GM18909 (cell line): ENCODE measurements at regions not wholly inside any gene's neighbourhood (a gene's known extent, or its start where the extent isn't known, plus 50 kb on each side); places are given as distances from the start of the nearest gene placed in this dataset.

Source experiments
- ATAC-seq: cut with Tn5 transposase; IDR thresholded peaks from one replicate; pipeline ENCODE4 v1.9.1; 2021; ENCODE audit warnings: mild to moderate bottlenecking; ENCODE audit not compliant: unreplicated experiment, poor library complexity

DNA sequence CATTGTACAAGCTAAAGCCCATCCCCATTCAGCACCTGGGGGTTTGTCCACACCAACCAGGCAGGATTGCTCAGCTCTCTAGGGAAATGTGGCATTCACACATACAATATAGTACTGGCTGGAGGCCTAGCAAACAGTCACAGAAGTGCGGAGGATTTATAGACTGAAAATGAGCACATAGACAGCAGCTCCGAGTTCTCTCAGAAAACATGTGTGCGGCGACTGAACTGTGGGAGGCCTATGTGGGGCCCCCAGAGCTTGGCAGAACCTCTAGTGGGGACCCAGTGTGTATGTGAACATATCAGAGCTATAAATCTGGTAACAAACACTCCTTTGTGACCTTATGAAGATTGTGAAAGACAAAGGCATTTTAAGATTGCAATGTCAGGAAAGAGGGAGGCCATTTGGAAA is 431.1 kb downstream of the DTWD2 start:
- no peak for ATAC-seq

DNA sequence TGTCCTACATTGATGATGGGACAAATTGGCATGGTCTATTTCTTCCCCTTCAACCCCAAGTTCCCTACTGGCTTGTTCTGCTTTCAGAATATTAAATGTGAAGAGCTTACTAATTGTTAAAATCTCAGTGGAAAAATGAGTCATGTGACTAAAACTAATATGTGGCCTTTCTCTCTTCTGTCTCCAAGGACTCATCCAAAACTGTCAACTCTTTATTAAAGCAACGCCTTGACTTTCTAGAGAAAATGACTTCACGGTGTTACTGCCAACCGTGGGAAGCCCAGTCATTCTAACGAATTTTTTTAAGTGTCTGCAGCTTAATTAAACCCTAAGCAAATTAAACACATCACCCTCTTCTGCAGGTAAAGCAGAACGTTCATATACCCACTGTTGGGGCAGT is 431.6 kb downstream of the DTWD2 start:
- no peak for ATAC-seq

- no peak for ATAC-seq
These were observed 432.6 kb downstream of the DTWD2 start for GRCh38 chr5:118555727-118556126.

- ATAC-seq, result no peak
These were observed 433.4 kb downstream of the DTWD2 start for GRCh38 chr5:118554981-118555380.

DNA sequence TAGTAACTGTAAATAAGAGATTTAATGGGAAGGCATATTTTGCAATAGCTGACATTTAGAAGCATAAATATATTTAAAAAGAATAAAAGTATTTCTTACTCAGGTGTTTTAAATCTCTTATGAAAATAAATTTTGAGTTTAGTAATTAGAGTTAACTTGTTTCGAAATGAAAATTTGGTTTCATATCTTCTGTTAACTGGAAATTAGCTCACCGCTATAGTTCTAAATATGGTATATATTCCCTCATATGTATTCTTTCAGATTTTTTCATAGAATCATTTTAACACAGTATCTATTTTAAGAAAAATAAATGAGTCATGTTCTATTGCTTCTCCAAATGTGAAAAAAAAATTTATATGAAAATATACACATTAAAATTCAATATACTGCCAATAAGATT is 434.1 kb downstream of the DTWD2 start:
- ATAC-seq, result no peak

- no peak for ATAC-seq
These were observed 434.7 kb downstream of the DTWD2 start for GRCh38 chr5:118553662-118554061.

DNA sequence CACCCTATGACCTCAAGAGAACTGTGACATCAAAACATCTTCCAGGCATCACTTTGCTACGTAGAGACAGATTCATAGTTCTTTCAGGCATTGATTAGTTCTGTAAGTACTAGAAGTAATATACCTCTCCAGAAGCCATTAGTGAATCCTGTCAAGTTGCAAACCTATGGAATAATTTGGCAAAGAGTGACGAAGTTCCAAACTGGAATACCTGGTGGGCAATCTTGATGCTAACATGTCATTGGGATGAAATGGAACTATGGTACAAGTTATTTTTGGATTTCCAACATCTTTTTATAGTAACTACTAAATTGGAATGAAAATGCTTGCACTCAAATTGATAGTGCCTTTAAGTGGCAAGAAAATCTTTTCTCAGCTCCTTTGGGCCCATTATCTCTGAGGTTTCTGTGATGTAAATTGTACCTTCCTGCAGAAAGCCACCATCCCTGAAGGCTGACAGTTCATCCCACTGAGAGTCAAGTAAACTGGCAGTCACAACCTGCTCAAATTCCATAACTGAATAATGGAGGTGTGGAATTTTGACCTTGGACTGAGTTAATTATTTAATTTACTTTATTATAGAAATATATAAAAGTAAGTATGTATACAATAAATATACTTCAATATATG is 435.5 kb downstream of the DTWD2 start:
- ATAC-seq, result no peak

- ATAC-seq, result no peak
These were observed 436.2 kb downstream of the DTWD2 start for GRCh38 chr5:118552146-118552545.

DNA sequence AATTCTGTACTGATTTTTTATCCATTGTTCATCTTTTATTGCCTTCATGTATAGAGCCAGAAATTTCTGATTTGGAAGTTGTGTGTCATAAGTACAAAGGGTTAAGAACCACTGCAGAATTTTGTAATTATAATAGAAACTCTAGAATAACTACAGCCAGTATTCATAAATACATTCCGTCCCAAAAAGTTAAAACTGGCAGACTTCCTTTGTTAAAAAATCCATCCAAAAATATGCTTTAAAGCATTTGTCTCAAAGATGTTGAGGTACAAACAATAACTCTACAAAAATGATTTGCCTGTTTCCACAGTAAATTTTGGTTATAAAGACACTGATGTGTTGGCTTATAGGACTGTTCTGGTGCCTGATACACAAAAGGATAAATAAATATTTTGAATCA is 436.6 kb downstream of the DTWD2 start:
- no peak for ATAC-seq

- no peak for ATAC-seq
These were observed 437.3 kb downstream of the DTWD2 start for GRCh38 chr5:118551031-118551430.

DNA sequence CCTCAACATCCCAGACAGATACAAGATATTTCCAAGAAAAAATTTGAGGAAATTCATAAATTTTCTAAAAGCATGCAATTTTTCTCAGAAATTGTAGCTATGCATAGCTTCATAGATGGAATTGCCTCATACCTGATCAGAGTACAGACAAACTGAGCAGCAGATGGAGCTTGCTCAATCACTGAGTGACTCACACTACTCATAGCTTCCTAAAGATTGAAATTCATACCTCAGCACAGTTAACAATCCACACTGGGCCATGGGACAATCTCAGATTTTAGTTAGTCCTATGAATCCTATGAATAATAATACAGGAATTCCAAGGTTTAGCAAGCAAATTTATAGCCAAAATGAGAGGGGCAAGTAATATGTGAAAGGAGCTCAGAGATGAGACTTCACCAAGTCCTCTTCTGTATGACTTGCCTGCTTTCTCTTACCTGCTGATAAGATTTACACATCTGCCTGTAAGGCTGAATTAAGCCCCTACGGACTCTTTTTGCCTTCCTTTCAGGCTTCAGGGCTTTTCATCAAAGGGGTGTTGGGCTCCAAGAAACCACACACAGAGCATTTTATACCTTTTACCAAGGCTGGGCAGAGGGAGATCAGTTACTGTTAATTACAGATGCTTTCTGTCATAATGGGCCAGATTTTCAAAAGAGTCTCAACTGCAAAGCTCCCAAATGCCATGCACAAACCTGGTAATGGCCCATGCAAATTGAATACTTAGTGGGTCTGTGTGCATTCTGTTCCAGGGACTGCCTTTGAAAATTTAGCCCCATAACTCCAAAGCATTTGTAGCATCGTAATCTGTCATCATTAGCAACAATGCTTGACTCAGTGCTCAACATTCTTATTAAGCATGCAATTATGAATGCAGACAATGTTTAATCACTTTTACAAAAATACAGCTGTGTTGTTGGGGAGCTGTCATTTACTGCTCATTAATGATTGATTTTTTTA is 439.3 kb downstream of the DTWD2 start:
- ATAC-seq, result no peak

DNA sequence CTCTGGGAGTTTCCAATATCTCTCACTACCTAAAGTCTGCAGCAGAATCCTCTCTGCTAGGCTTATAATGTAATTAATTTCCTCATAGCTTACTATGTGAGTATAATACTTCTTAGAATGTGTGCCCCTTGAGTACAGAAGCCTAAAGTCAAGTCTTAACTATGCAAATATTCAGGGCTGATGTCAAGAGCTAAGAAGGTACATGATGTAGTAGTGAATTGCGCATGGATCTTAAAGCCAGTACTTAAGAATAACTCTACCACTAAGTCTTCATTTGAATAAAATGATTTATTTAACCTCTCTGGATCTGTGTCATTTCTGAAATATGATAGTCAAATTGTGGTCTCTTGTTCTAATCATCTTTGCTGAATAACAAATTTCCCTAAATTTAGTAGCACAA is 442.9 kb downstream of the DTWD2 start:
- ATAC-seq, result peak; percentile 14

DNA sequence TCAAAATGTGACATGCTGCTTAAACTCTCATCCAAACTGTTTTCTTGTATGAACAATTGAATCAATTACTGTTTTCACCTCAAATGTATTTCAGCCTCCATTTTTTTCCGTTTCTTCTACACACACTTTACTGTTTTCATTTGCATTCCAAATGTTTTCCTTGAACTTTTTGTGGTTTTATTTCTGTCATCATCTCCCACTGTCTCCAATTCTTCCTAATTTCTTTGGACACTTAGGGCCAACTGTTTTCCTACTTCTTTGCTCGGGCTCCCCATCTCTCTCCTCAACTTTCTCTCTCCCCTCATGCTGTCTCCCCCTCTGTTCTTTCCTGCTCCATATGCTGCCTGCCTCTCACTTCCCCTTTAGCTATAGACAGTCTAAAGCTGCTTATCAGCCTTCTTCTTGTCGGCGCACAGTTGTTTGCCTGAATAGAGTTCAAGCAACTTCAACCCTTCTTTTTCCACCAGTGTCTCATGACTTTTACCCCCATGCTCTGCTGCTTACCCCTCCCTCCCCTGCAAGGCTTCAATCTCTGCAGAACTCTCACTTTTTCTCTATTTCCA is 443.4 kb downstream of the DTWD2 start:
- ATAC-seq, result peak; percentile 48

DNA sequence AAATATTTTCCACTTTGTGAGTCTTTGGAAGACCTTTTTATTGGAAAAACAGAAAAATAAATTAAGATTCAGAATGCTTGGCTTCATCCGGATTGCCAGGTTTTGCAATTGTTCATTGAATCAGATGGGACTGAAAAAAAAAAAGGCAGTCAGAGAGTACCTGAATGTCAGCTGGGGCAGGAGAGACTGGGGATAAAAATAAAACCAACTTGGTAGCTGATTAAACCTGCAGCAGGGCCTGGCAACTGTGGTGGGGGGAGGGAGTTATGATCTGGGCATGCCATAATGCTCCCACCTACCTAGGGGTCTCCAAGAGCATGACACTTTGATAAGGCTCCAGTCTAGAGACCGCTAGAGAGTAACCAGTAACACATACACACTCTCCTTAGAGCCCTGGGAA is 454.4 kb downstream of the DTWD2 start:
- ATAC-seq, result no peak

DNA sequence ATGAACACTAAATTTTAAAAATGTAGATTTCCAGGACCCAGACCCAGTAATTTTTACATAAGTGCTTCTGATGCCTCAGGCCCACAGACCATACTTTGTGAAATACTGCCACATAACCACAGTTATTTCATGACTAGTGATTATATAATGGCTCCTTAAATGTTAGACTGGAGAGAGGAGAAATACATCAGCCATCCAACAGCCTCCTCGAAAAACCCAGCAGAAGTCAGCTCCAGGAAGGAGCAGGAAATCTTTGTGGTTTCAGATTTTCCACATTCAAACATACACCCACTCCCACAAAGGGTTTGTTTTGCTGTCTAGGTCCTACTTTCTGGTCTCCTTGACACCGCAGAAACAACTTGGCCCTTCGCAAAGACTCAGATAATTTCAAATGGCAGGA is 455.2 kb downstream of the DTWD2 start:
- no peak for ATAC-seq

- ATAC-seq, result no peak
These were observed 457.1 kb downstream of the DTWD2 start for GRCh38 chr5:118531276-118531675.

GRCh38 chr5:118529361-118530144 is 458.8 kb downstream of the DTWD2 start:
- no peak for ATAC-seq

GRCh38 chr5:118522626-118523025 is 465.7 kb downstream of the DTWD2 start:
- ATAC-seq, result no peak

DNA sequence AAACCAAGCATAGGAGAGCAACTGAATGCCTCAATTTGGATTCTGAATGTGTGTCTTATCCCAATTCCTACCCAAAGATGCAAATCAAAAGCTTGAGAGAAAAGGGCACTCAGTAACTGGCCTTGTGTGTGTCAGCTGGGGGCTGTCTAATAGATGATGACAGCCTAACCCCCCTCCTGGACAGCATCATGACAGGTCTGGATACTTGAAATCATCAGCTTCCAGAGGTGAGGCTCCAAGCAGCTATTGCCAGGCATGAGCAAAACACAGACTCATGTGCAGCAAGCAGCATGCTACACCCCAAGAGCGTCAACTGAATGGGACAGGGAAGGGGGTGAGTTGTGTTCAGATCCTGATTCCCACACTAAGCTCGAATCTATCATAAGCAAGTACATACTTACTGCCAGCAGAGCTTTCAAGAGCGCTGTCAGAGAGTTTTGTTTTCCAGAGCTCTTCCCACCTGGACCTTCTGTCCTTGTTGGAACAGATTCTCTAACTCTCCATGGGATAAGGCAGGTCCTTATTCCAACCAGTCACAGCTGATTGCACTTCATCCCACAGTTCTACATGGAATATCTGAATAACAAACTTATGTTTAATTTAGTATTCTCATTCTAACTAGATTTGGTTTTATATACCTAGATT is 467.5 kb downstream of the DTWD2 start:
- ATAC-seq, result no peak

DNA sequence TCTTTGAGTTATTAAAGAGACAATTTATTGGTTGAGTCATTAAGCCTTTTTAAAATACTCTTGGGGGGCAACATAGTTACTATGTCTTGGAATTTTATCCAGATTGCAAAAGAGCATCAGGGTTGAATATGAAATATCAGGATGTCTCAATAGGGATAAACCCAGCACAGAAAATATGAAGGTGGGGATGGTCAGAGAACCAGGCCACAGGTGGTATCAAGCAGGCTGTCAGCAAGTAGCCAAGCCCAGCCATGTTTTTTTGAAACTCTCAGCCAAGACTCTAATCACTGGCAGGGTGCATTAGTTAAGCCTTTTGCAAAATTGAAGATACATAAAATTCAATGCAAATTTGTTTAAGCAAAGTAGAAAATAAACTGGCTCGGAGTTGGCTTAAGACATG is 468.9 kb downstream of the DTWD2 start:
- ATAC-seq, result no peak
